Heart left ventricle (tissue), 16 donors: ENCODE measurements at regions not wholly inside any gene's neighbourhood (a gene's known extent, or its start where the extent isn't known, plus 50 kb on each side); places are given as distances from the start of the nearest gene placed in this dataset.
"Not testable (repeated sequence)": the region's sequence is repeated elsewhere in the genome, so short reads cannot be mapped to it uniquely, and the experiment has no call there.

ENCODE experiments used
- ATAC-seq, 4 donors: fragments of 200-7000 bp; cut with Tn5 transposase; one replicate each; pipeline ENCODE4 v1.9.1; 2020 to 2022; ENCODE audit warnings: moderate library complexity in 4 of 4, mild to moderate bottlenecking in 3 of 4, moderate number of reproducible peaks in 1 of 4
- DNase-seq, 5 donors: peaks; one replicate each; pipeline ENCODE4 v3.0.0-alpha.2; 2020
- H3K27ac ChIP-seq, 12 donors: fragments of 200-600 bp; sonication (generic) in 4 of 12; one replicate each; pipeline versions ENCODE4 v1.5.0 to v1.8.0; 2016 to 2022; ENCODE audit warnings: mild to moderate bottlenecking in 2 of 12
- H3K27me3 ChIP-seq, 9 donors: fragments of 200-600 bp; sonication (generic) in 2 of 9; one replicate each; pipeline versions ENCODE4 v1.5.1 to v1.8.0; 2016 to 2022; ENCODE audit warnings: mild to moderate bottlenecking in 3 of 9
- H3K36me3 ChIP-seq, 9 donors: fragments of 200-600 bp; sonication (generic) in 2 of 9; one replicate each; pipeline versions ENCODE4 v1.5.0 to v1.8.0; 2018 to 2022; ENCODE audit warnings: mild to moderate bottlenecking in 2 of 9
- H3K4me1 ChIP-seq, 12 donors: fragments of 200-600 bp; sonication (generic) in 4 of 12; one replicate each; pipeline versions ENCODE4 v1.5.0 to v1.8.0; 2016 to 2022; ENCODE audit warnings: mild to moderate bottlenecking in 3 of 12
- H3K4me3 ChIP-seq, 12 donors: fragments of 200-600 bp; sonication (generic) in 4 of 12; one replicate each; pipeline versions ENCODE4 v1.5.0 to v1.8.0; 2017 to 2022; ENCODE audit warnings: mild to moderate bottlenecking in 9 of 12, moderate library complexity in 4 of 12
- H3K9me3 ChIP-seq, 12 donors: fragments of 200-600 bp; sonication (generic) in 4 of 12; one replicate each; pipeline versions ENCODE4 v1.5.0 to v1.8.0; 2016 to 2022; ENCODE audit warnings: mild to moderate bottlenecking in 1 of 12
- POLR2A ChIP-seq, 2 donors: fragments of 450-650 bp; IDR thresholded peaks; one replicate each; pipeline ENCODE4 v1.6.1; 2017; ENCODE audit warnings: antibody characterized with exemption in 2 of 2, mild to moderate bottlenecking in 2 of 2, moderate library complexity in 2 of 2
- WGBS, 4 donors: extraction: QIAGEN DNeasy Blood & Tissue Kit in 2 of 4; methylation state at CpG; one replicate each; pipeline versions ENCODE4 v1.1.5 to v1.1.7; 2013 to 2018; 5-methylcytosine and 5-hydroxymethylcytosine counted together
- intact Hi-C, 10 donors: fragments of 100-400 bp; cut with DNase I; formaldehyde crosslinking; loops; one replicate each; pipeline versions ENCODE4 v1.11.1 to v1.14.2; 2022
- TF ChIP-seq, protein P1 (sequence below), 12 donors: fragments of 200-600 bp; sonication (generic) in 4 of 12; IDR thresholded peaks; one replicate each; pipeline versions ENCODE4 v1.5.0 to v1.8.0; 2018 to 2022; ENCODE audit warnings: antibody characterized with exemption in 12 of 12, mild to moderate bottlenecking in 5 of 12
- donor health status: ischemic (EF 13 %, LVEDD 7.1; RV severe dilation, severe dysfunction).
- donor health status: healthy with polysubstance abuse.
- donor health status: DM: no; HTN: yes; CAD: no.
- donor health status: DM: no; HTN: no; CAD: no.
- donor health status: ischemic (EF 25% LVEDD 6.9; RV normal size, moderate dysfunction).
- donor health status: ischemic (EF 25% LVEDD 5.7; RV mildly dilated, moderate dysfunction).
- donor health status: healthy.
- donor health status: DM: yes; HTN: yes; CAD: no.
- donor health status: ischemic (EF 35%, LVEDD 5.7; RV mildly dilated, moderate dysfunction).
- donor health status: nonischemic (EF 11% LVEDD 7.7; RV severe dilation, severe dysfunction).
- donor health status: DM: yes; HTN: yes; CAD: no.
- donor health status: PGD.
- donor health status: ischemic (EF 29% LVEDD 5.4; RV normal size, mild dysfunction).
- donor health status: nonischemic (EF 23%, LVEDD 6.1; RV moderate dilation, normal function).

DNA sequence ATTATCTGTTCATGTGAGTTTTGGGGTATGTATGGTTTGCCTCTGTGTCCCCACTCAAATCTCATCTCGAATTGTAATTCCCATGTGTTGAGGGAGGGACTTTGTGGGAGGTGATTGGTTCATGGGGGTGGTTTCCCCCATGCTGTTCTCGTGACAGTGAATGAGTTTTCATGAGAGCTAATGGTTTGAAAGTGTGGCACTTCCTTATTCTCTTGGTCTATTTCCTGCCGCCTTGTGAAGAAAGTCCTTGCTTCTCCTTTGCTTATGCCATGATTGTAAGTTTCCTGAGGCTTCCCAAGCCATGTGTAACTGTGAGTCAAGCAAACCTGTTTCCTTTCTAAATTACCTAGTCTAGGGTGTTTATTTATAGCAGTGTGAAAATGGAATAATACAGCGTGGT, 128.1 kb upstream of the HS3ST4 start:
- Histone ChIP-seq H3K27ac (no peak overlapping the region), H3K27me3 (no peaks in the 10 kb centered on the region), H3K4me1 (no peaks in the 10 kb centered on the region), H3K36me3 (no peaks in the 10 kb centered on the region), H3K4me3 (no peak overlapping the region), H3K9me3 (peaks cover 0 to 24% (median 4%) of the 10 kb centered on the region in 12 donors)
- no peak for DNase-seq
- intact Hi-C loops: no loop called here
- ATAC-seq: no peak
- no peak for TF ChIP-seq POLR2A (IDR thresholded peaks at IDR 0.05)
- TF ChIP-seq, protein P1, sequence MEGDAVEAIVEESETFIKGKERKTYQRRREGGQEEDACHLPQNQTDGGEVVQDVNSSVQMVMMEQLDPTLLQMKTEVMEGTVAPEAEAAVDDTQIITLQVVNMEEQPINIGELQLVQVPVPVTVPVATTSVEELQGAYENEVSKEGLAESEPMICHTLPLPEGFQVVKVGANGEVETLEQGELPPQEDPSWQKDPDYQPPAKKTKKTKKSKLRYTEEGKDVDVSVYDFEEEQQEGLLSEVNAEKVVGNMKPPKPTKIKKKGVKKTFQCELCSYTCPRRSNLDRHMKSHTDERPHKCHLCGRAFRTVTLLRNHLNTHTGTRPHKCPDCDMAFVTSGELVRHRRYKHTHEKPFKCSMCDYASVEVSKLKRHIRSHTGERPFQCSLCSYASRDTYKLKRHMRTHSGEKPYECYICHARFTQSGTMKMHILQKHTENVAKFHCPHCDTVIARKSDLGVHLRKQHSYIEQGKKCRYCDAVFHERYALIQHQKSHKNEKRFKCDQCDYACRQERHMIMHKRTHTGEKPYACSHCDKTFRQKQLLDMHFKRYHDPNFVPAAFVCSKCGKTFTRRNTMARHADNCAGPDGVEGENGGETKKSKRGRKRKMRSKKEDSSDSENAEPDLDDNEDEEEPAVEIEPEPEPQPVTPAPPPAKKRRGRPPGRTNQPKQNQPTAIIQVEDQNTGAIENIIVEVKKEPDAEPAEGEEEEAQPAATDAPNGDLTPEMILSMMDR (IDR thresholded peaks at IDR 0.05): no peak
- whole genome bisulfite sequencing, 4 donors: 64 to 69% (median 68%) methylated on average over 4 of the region's 4 CpGs

DNA sequence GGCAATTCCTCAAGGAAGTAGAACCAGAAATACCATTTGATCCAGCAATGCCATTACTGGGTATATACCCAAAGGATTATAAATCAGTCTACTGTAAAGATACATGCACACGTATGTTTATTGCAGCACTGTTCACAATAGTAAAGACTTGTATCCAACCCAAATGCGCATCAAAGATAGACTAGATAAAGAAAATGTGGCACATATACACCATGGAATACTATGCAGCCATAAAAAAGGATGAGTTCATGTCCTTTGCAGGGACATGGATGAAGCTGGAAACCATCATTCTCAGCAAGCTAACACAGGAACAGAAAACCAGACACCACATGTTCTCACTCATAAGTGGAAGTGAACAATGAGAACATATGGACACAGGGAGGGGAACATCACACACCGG, 130.0 kb upstream of the HS3ST4 start:
- H3K27me3 ChIP-seq, ATAC-seq, DNase-seq, H3K4me3 ChIP-seq, H3K36me3 ChIP-seq, intact Hi-C loops, H3K27ac ChIP-seq, H3K4me1 ChIP-seq: not testable (repeated sequence)
- peaks cover 0 to 27% (median 4%) of the 10 kb centered on the region in 12 donors for H3K9me3 ChIP-seq
- WGBS, 4 donors: 85 to 91% (median 88%) methylated on average over 3 of the region's 3 CpGs

DNA sequence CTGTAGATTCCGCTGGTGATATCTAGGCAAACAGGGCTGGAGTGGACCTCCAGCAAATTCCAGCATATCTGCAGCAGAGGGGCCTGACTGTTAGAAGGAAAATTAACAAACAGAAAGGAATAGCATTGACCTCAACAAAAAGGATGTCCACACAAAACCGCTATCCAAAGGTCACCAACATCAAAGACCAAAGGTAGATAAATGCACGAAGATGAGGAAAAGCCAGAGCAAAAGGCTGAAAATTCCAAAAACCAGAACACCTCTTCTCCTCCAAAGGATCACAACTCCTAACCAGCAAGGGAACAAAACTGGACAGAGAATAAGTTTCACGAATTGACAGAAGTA, 134.8 kb upstream of the HS3ST4 start:
- 73 to 82% (median 78%) methylated on average over 4 of the region's 4 CpGs for WGBS, 4 donors
- DNase-seq, H3K4me1 ChIP-seq, H3K27me3 ChIP-seq, H3K4me3 ChIP-seq, ATAC-seq, intact Hi-C loops, H3K27ac ChIP-seq, H3K36me3 ChIP-seq: not testable (repeated sequence)
- peaks cover 0 to 31% (median 0%) of the 10 kb centered on the region in 12 donors for H3K9me3 ChIP-seq

DNA sequence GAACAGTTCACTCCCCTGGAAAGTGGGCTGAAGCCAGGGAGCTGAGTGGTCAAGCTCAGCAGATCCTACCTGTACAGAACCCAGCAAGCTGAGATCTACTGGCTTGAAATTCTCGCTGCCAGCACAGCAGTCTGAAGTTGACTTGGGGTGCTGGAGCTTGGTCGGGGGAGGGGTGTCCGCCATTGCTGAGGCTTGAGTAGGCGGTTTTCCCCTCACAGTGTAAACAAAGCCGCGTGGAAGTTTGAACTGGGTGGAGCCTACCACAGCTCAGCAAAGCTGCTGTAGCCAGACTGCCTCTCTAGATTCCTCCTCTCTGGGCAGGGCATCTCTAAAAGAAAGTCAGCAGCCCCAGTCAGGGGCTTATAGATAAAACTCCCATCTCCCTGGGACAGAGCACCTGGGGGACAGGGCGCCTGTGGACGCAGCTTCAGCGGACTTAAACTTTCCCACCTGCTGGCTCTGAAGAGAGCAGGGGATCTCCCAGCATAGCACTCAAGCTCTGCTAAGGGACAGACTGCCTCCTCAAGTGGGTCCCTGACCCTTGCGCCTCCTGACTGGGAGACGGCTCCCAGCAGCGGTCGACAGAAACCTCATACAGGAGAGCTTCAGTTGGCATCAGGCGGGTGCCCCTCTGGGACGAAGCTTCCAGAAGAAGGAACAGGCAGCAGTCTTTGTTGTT, 135.3 kb upstream of the HS3ST4 start:
- H3K36me3 ChIP-seq, DNase-seq, H3K27ac ChIP-seq, H3K27me3 ChIP-seq, intact Hi-C loops, H3K4me1 ChIP-seq, ATAC-seq, H3K4me3 ChIP-seq: not testable (repeated sequence)
- H3K9me3 ChIP-seq: peaks cover 0 to 27% (median 0%) of the 10 kb centered on the region in 12 donors
- 80 to 85% (median 80%) methylated on average over 9 to 15 of the region's 15 CpGs for WGBS, 4 donors

DNA sequence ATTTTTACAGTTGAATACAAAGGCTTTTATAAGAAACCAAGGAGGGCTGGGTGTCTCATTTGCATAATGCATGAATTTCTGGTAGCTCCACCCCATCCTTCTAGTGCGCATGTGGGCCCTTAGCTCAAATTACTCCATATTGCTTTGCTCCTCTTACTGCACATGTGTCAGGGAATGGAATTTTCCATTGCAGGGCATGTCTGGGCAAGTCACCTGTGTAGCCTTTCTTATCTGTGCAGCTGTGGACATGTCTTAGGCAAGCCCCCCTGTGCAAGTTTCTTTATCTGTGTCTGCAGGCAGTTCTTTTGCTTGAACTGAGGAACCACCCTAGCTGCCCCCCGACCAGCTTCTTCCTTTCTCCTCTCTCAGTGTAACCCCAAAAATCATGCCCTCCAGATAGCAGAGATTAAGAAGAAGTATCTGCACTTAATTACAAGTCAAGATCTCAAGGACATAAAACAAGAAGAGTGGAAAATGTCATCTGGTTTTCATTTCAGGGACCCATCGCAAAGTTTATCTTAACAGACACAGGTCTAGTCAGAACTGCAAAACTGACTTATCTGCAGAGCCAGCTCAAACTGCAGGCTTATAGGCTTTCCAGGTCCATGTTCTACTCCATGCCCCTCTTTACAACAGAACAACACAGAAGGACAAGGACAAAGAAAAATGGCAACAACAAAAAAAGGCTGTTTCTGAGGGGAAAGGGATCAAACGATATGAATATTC, 137.9 kb upstream of the HS3ST4 start:
- intact Hi-C loops: no loop called here
- WGBS, 4 donors: 52 to 62% (median 56%) methylated on average over 4 of the region's 4 CpGs
- peaks cover 0 to 5% (median 0%) of the 10 kb centered on the region in 9 donors for H3K27me3 ChIP-seq
- no peak overlapping the region for H3K27ac ChIP-seq
- no peaks in the 10 kb centered on the region for H3K36me3 ChIP-seq
- no peak for TF ChIP-seq POLR2A (IDR thresholded peaks at IDR 0.05)
- H3K4me3 ChIP-seq: no peak overlapping the region
- DNase-seq (no peak), ATAC-seq (no peak)
- peaks cover 0 to 14% (median 0%) of the 10 kb centered on the region in 12 donors for H3K9me3 ChIP-seq
- H3K4me1 ChIP-seq: no peaks in the 10 kb centered on the region

DNA sequence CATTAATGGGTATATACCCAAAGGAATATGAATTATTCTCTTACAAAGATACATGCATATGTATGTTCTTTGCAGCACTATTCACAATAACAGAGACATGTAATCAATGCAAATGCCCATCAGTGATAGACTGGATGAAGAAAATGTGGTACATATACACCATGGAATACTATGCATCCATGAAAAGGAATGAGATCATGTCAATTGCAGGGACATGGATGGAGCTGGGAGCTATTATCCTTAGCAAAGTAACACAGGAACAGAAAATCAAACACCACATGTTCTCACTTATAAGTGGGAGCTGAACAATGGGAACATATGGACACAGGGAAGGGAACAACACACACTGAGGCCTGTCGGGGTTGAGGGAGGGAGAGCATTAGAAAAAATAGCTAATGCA, 141.1 kb upstream of the HS3ST4 start:
- H3K27ac ChIP-seq: no peak overlapping the region
- no peak for TF ChIP-seq POLR2A (IDR thresholded peaks at IDR 0.05)
- TF ChIP-seq, protein P1 (IDR thresholded peaks at IDR 0.05): no peak
- ATAC-seq (no peak), DNase-seq (no peak)
- H3K4me1 ChIP-seq: no peaks in the 10 kb centered on the region
- intact Hi-C loops: no loop called here
- peaks cover 0 to 14% (median 0%) of the 10 kb centered on the region in 12 donors for H3K9me3 ChIP-seq
- no peaks in the 10 kb centered on the region for H3K36me3 ChIP-seq
- 80 to 89% (median 81%) methylated on average over 1 of the region's 1 CpG for WGBS, 4 donors
- no peak overlapping the region for H3K4me3 ChIP-seq
- peaks cover 0 to 5% (median 0%) of the 10 kb centered on the region in 9 donors for H3K27me3 ChIP-seq
